ENCODE measurements at regions not wholly inside any gene's neighbourhood (a gene's known extent, or its start where the extent isn't known, plus 50 kb on each side); places are given as distances from the start of the nearest gene placed in this dataset.

GRCh38 chr7:68642727-68643126 is 955.5 kb upstream of the AUTS2 start:
- H3K27ac ChIP-seq (ENCODE audit: low read depth, low read length) = no peak overlapping the region

DNA sequence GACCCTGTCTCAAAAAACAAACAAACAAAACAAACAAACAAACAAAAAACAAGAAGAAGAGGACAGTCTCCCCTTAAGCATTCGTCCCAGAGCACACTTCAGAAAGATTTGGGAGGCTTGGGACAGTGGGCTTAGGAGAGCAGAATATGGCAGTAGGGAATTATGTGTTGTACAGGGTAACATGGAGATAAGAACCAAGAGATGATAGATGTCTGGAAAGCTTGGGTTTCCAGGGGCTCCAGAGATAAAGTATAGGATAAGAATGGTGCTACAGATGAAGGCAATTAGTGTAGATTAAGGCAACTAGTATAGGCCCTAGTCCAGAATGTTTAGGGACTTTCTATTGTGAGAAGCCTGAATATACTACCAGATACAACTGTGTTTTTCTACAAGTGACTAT is 934.9 kb upstream of the AUTS2 start:
- no peaks in the 10 kb centered on the region for H3K36me3 ChIP-seq (ENCODE audit: control insufficient read depth, low read length)
- no peak overlapping the region for H3K27ac ChIP-seq (ENCODE audit: low read depth, low read length)
- H3K79me2 ChIP-seq (ENCODE audit: control insufficient read depth, low read length) = no peaks in the 10 kb centered on the region
- TF ChIP-seq EZH2phosphoT487 (IDR thresholded peaks at IDR 0.05; ENCODE audit: borderline replicate concordance, low read length) = no peak
- TF ChIP-seq, protein P1, sequence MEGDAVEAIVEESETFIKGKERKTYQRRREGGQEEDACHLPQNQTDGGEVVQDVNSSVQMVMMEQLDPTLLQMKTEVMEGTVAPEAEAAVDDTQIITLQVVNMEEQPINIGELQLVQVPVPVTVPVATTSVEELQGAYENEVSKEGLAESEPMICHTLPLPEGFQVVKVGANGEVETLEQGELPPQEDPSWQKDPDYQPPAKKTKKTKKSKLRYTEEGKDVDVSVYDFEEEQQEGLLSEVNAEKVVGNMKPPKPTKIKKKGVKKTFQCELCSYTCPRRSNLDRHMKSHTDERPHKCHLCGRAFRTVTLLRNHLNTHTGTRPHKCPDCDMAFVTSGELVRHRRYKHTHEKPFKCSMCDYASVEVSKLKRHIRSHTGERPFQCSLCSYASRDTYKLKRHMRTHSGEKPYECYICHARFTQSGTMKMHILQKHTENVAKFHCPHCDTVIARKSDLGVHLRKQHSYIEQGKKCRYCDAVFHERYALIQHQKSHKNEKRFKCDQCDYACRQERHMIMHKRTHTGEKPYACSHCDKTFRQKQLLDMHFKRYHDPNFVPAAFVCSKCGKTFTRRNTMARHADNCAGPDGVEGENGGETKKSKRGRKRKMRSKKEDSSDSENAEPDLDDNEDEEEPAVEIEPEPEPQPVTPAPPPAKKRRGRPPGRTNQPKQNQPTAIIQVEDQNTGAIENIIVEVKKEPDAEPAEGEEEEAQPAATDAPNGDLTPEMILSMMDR (IDR thresholded peaks at IDR 0.05; ENCODE audit: low read depth, low read length, poor library complexity, severe bottlenecking) = no peak
- H3K4me3 ChIP-seq (ENCODE audit: low read length) = no peak overlapping the region
- no peaks in the 10 kb centered on the region for H3K27me3 ChIP-seq (ENCODE audit: control insufficient read depth, low read length)
- no peaks in the 10 kb centered on the region for H3K9me2 ChIP-seq (replicated peaks; ENCODE audit: control insufficient read depth, low read length)
- no peak overlapping the region for H3K4me2 ChIP-seq (ENCODE audit: low read length)
- H4K20me1 ChIP-seq (ENCODE audit: control insufficient read depth, insufficient read depth, low read depth, low read length) = no peaks in the 10 kb centered on the region
- H3K4me1 ChIP-seq (ENCODE audit: control insufficient read depth, low read length) = no peaks in the 10 kb centered on the region
- H3F3A ChIP-seq (ENCODE audit: control insufficient read depth, insufficient read depth) = no peaks in the 10 kb centered on the region
- no peaks in the 10 kb centered on the region for H3K9me3 ChIP-seq (ENCODE audit: control insufficient read depth, insufficient read depth, low read length)

More at GRCh38 chr7:68642727-68643126, 955.5 kb upstream of the AUTS2 start:
- H3K9me2 ChIP-seq (replicated peaks; ENCODE audit: control insufficient read depth, low read length) = no peaks in the 10 kb centered on the region
- H3K4me2 ChIP-seq (ENCODE audit: low read length) = no peak overlapping the region
- H3K9me3 ChIP-seq (ENCODE audit: control insufficient read depth, insufficient read depth, low read length) = no peaks in the 10 kb centered on the region
- H4K20me1 ChIP-seq (ENCODE audit: control insufficient read depth, insufficient read depth, low read depth, low read length) = no peaks in the 10 kb centered on the region
- no peak for TF ChIP-seq EZH2phosphoT487 (IDR thresholded peaks at IDR 0.05; ENCODE audit: borderline replicate concordance, low read length)
- TF ChIP-seq, protein P1 (IDR thresholded peaks at IDR 0.05; ENCODE audit: low read depth, low read length, poor library complexity, severe bottlenecking) = no peak
- H3F3A ChIP-seq (ENCODE audit: control insufficient read depth, insufficient read depth) = no peaks in the 10 kb centered on the region
- no peaks in the 10 kb centered on the region for H3K79me2 ChIP-seq (ENCODE audit: control insufficient read depth, low read length)
- no peak overlapping the region for H3K4me3 ChIP-seq (ENCODE audit: low read length)
- H3K27me3 ChIP-seq (ENCODE audit: control insufficient read depth, low read length) = no peaks in the 10 kb centered on the region
- H3K4me1 ChIP-seq (ENCODE audit: control insufficient read depth, low read length) = no peaks in the 10 kb centered on the region
- H3K36me3 ChIP-seq (ENCODE audit: control insufficient read depth, low read length) = no peaks in the 10 kb centered on the region

- H3K4me1 ChIP-seq (ENCODE audit: control insufficient read depth, low read length) = no peaks in the 10 kb centered on the region
- no peaks in the 10 kb centered on the region for H3K9me2 ChIP-seq (replicated peaks; ENCODE audit: control insufficient read depth, low read length)
Measured at GRCh38 chr7:68671046-68671445, 927.2 kb upstream of the AUTS2 start.

More at GRCh38 chr7:68671046-68671445, 927.2 kb upstream of the AUTS2 start:
- H3K27ac ChIP-seq (ENCODE audit: low read depth, low read length) = no peak overlapping the region
- no peak overlapping the region for H3K4me2 ChIP-seq (ENCODE audit: low read length)
- no peaks in the 10 kb centered on the region for H3K79me2 ChIP-seq (ENCODE audit: control insufficient read depth, low read length)
- H3K36me3 ChIP-seq (ENCODE audit: control insufficient read depth, low read length) = no peaks in the 10 kb centered on the region
- H4K20me1 ChIP-seq (ENCODE audit: control insufficient read depth, insufficient read depth, low read depth, low read length) = no peaks in the 10 kb centered on the region
- TF ChIP-seq, protein P1 (IDR thresholded peaks at IDR 0.05; ENCODE audit: low read depth, low read length, poor library complexity, severe bottlenecking) = no peak
- no peak for TF ChIP-seq EZH2phosphoT487 (IDR thresholded peaks at IDR 0.05; ENCODE audit: borderline replicate concordance, low read length)
- H3K27me3 ChIP-seq (ENCODE audit: control insufficient read depth, low read length) = no peaks in the 10 kb centered on the region
- no peaks in the 10 kb centered on the region for H3F3A ChIP-seq (ENCODE audit: control insufficient read depth, insufficient read depth)
- H3K4me3 ChIP-seq (ENCODE audit: low read length) = no peak overlapping the region
- peaks cover 3% of the 10 kb centered on the region; the same call in 1 of the 2 replicates for H3K9me3 ChIP-seq (ENCODE audit: control insufficient read depth, insufficient read depth, low read length)

Measured in DOHH2 (cell line).